A673 (cell line): ENCODE measurements at regions not wholly inside any gene's neighbourhood (a gene's known extent, or its start where the extent isn't known, plus 50 kb on each side); places are given as distances from the start of the nearest gene placed in this dataset.
A peak's percentile ranks its signal among the peaks of the same experiment; 100 is the strongest.

ENCODE experiments used
- BruUV-seq: library from RNA; stranded (reverse); fragments of 400-500 nt; replicated peaks from 2 replicates; lab custom pipeline; 2021; lab: Mats Ljungman, UMichigan
- CTCF ChIA-PET: fragments of 300-600 bp; sonication (Branson Sonifier 250); formaldehyde crosslinking; loops from one replicate; lab custom pipeline; 2022; ENCODE audit warnings: antibody characterized with exemption; lab: Charles Lee
- POLR2A ChIA-PET: fragments of 300-600 bp; sonication (Branson Sonifier 250); formaldehyde crosslinking; loops from one replicate; lab custom pipeline; 2022; ENCODE audit warnings: antibody characterized with exemption; ENCODE audit not compliant: low non-redundant PET; lab: Charles Lee
- DNase-seq: peaks from one replicate; pipeline ENCODE4 v3.0.0-alpha.2; 2015; ENCODE audit warnings: low spot score
- H3K27ac ChIP-seq: fragments of 200-600 bp; sonication (generic); 2 replicates; pipeline ENCODE4 v1.5.1; 2016; ENCODE audit warnings: mixed run types, low read depth, mild to moderate bottlenecking, mixed read lengths, antibody characterized with exemption, low read length; ENCODE audit not compliant: poor library complexity, severe bottlenecking
- H3K27me3 ChIP-seq: fragments of 200-600 bp; sonication (generic); replicated peaks from 2 replicates; pipeline ENCODE4 v1.6.1; 2017; ENCODE audit warnings: mixed run types, low read depth, mild to moderate bottlenecking, mixed read lengths, antibody characterized with exemption, low read length; ENCODE audit not compliant: insufficient read depth, poor library complexity
- H3K36me3 ChIP-seq: fragments of 200-600 bp; sonication (generic); 2 replicates; pipeline ENCODE4 v1.6.1; 2016; ENCODE audit warnings: mixed run types, mild to moderate bottlenecking, mixed read lengths, antibody characterized with exemption, low read length; ENCODE audit not compliant: insufficient read depth, poor library complexity, severe bottlenecking
- H3K4me1 ChIP-seq: fragments of 200-600 bp; sonication (generic); 2 replicates; pipeline ENCODE4 v1.6.1; 2017; ENCODE audit warnings: mixed run types, mild to moderate bottlenecking, mixed read lengths, antibody characterized with exemption, low read length; ENCODE audit not compliant: insufficient read depth, poor library complexity, severe bottlenecking
- H3K4me3 ChIP-seq: fragments of 200-600 bp; sonication (generic); 2 replicates; pipeline ENCODE4 v1.5.1; 2016; ENCODE audit warnings: low read depth, mixed run types, mild to moderate bottlenecking, mixed read lengths, low read length; ENCODE audit not compliant: poor library complexity, severe bottlenecking
- H3K9me3 ChIP-seq: fragments of 200-600 bp; sonication (generic); 2 replicates; pipeline ENCODE4 v1.6.1; 2016; ENCODE audit warnings: mixed run types, low read depth, mild to moderate bottlenecking, mixed read lengths, antibody characterized with exemption, low read length; ENCODE audit not compliant: poor library complexity, severe bottlenecking
- EZH2 ChIP-seq: fragments of 200-600 bp; sonication (generic); IDR thresholded peaks from 2 replicates; pipeline ENCODE4 v1.6.1; 2017; ENCODE audit warnings: borderline replicate concordance, low read depth, mild to moderate bottlenecking, mixed read lengths, antibody characterized with exemption, low read length; ENCODE audit not compliant: poor library complexity, severe bottlenecking
- intact Hi-C: fragments of 100-400 bp; cut with micrococcal nuclease; formaldehyde crosslinking; loops from one replicate; pipeline ENCODE4 v1.10.0; 2022; ENCODE audit not compliant: unreplicated experiment
- TF ChIP-seq, protein P1 (sequence below): fragments of 300-800, 200-600 bp; sonication (generic); conservative IDR thresholded peaks from 2 replicates; pipeline ENCODE4 v1.5.1; 2017; ENCODE audit warnings: low read depth, mild to moderate bottlenecking, antibody characterized with exemption, low read length, moderate library complexity, mixed read lengths

DNA sequence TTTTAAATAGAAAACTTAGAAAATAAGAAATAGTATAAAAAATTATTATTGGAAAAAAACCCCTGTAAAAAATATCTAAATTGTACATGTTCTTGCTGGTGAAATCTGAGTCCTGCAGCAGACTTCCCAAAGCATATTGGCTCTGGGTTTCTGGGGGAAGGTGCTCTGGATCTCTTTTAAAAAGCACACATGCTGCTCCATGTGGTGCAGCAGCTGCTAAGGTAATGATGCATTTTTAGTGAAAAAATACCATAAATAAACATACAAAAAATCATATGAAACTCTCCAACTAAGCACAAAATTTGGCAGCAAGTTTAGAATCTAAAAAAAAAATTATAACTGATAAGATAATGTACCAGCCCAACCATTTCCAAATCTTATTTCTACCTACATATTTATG is 216.5 kb downstream of the GPD2 start:
- H3K36me3 ChIP-seq = no peaks in the 10 kb centered on the region
- ChIA-PET CTCF (no interaction called here), POLR2A (no interaction called here)
- no peaks in the 10 kb centered on the region for H3K4me1 ChIP-seq
- H3K27ac ChIP-seq = no peak overlapping the region
- TF ChIP-seq, protein P1, sequence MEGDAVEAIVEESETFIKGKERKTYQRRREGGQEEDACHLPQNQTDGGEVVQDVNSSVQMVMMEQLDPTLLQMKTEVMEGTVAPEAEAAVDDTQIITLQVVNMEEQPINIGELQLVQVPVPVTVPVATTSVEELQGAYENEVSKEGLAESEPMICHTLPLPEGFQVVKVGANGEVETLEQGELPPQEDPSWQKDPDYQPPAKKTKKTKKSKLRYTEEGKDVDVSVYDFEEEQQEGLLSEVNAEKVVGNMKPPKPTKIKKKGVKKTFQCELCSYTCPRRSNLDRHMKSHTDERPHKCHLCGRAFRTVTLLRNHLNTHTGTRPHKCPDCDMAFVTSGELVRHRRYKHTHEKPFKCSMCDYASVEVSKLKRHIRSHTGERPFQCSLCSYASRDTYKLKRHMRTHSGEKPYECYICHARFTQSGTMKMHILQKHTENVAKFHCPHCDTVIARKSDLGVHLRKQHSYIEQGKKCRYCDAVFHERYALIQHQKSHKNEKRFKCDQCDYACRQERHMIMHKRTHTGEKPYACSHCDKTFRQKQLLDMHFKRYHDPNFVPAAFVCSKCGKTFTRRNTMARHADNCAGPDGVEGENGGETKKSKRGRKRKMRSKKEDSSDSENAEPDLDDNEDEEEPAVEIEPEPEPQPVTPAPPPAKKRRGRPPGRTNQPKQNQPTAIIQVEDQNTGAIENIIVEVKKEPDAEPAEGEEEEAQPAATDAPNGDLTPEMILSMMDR = no peak
- no peak for TF ChIP-seq EZH2
- H3K27me3 ChIP-seq = no peaks in the 10 kb centered on the region
- intact Hi-C loops = no loop called here
- no peaks in the 10 kb centered on the region for H3K9me3 ChIP-seq
- no TSS peak for BruUV-seq
- no peak overlapping the region for H3K4me3 ChIP-seq
- no peak for DNase-seq

DNA sequence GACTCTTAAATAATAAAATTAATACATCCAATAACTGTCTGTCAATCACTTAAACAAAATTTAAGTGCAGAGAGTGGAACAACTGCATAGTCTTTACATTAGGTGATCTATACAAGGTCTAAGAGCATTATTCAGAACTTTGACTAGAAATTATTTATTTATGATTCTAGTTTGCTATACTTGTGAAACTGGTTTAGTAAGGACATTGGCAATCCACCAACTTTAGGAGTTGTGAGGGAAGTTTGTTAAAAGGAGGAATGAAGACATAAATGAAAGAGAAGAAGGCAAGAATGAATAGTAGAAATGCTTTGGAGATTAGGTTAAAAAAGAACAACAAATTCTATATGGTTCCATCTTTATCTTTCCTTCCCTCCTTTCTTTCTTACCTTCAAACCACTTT is 217.5 kb downstream of the GPD2 start:
- no peaks in the 10 kb centered on the region for H3K36me3 ChIP-seq
- DNase-seq = no peak
- H3K9me3 ChIP-seq = no peaks in the 10 kb centered on the region
- BruUV-seq = no TSS peak
- no peaks in the 10 kb centered on the region for H3K4me1 ChIP-seq
- H3K4me3 ChIP-seq = no peak overlapping the region
- POLR2A ChIA-PET = no interaction called here
- no peak for TF ChIP-seq EZH2
- TF ChIP-seq, protein P1 = no peak
- no peaks in the 10 kb centered on the region for H3K27me3 ChIP-seq
- no peak overlapping the region for H3K27ac ChIP-seq
- intact Hi-C loops = no loop called here
- CTCF ChIA-PET = no interaction called here

DNA sequence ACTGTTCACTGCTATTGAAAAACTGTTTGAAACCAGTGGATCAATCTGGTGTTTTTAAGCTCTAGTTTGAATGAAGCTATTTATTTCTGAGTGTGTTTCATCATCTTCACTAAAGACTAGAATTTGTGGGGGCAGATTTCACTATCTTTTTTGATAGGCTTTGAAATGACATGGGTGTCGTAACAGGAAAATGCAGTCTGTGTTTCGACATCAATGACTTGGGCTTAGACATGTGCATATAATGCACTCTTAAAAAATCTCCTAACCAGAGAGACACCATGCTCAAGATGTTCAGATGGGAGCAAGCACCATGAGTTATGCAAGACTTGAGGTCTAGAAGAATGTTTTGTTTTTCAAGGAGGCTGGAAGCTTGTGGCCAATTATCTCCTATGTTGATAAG is 221.6 kb downstream of the GPD2 start:
- Histone ChIP-seq H3K27me3 (no peaks in the 10 kb centered on the region), H3K4me3 (no peak overlapping the region), H3K36me3 (no peaks in the 10 kb centered on the region), H3K9me3 (no peaks in the 10 kb centered on the region), H3K4me1 (no peaks in the 10 kb centered on the region), H3K27ac (no peak overlapping the region)
- DNase-seq = peak; percentile 9
- ChIA-PET POLR2A (no interaction called here), CTCF (no interaction called here)
- BruUV-seq = no TSS peak
- TF ChIP-seq EZH2 = no peak
- TF ChIP-seq, protein P1 = no peak
- intact Hi-C loops = no loop called here
